PC-3 (cell line): ENCODE measurements at regions not wholly inside any gene's neighbourhood (a gene's known extent, or its start where the extent isn't known, plus 50 kb on each side); places are given as distances from the start of the nearest gene placed in this dataset.

Source experiments
- CTCF ChIP-seq: fragments of 300-600 bp; sonication (generic); conservative IDR thresholded peaks from 2 replicates; pipeline ENCODE4 v1.5.1; 2017; ENCODE audit warnings: antibody characterized with exemption, low read depth, mild to moderate bottlenecking, low read length
- EZH2 ChIP-seq: fragments of 300-600 bp; sonication (generic); IDR thresholded peaks from one replicate; pipeline ENCODE4 v1.6.1; 2017; ENCODE audit warnings: antibody characterized with exemption, mild to moderate bottlenecking, low read length; ENCODE audit not compliant: unreplicated experiment

- TF ChIP-seq CTCF (no peak), EZH2 (no peak)
Measured at GRCh38 chr21:35562876-35563275, 497.4 kb downstream of the SETD4 start.
